GM13977 (cell line): ENCODE measurements at regions not wholly inside any gene's neighbourhood (a gene's known extent, or its start where the extent isn't known, plus 50 kb on each side); places are given as distances from the start of the nearest gene placed in this dataset.

Source experiments
- DNase-seq: peaks from one replicate; pipeline ENCODE4 v3.0.0; 2012; ENCODE audit warnings: low spot score
- CTCF ChIP-seq: IDR thresholded peaks from 2 replicates; pipeline ENCODE4 v1.5.1; 2012; ENCODE audit warnings: mild to moderate bottlenecking, control low read depth; ENCODE audit not compliant: insufficient read depth; ENCODE audit errors: extremely low read depth, missing control alignments
- in situ Hi-C: fragments of 300-500 bp; cut with MboI; formaldehyde crosslinking; loops from one replicate; pipeline ENCODE4 v1.12.0; 2022; ENCODE audit warnings: low sequenced_read_pairs, low pct_unique_long_range_greater_than_20kb, mixed read lengths, inconsistent platforms; ENCODE audit not compliant: unreplicated experiment

- in situ Hi-C loops: no loop called here
- no peak for DNase-seq
- TF ChIP-seq CTCF: no peak
These were observed 159.8 kb downstream of the ADAMTS15 start for GRCh38 chr11:130608287-130608686.

GRCh38 chr11:130609121-130610035, 160.9 kb downstream of the ADAMTS15 start:
- no peak for TF ChIP-seq CTCF
- no peak for DNase-seq
- in situ Hi-C loops: no loop called here

GRCh38 chr11:130611791-130612251, 163.4 kb downstream of the ADAMTS15 start:
- no peak for TF ChIP-seq CTCF
- in situ Hi-C loops: no loop called here
- DNase-seq: no peak

- TF ChIP-seq CTCF: no peak
- no peak for DNase-seq
- in situ Hi-C loops: no loop called here
These were observed 163.9 kb downstream of the ADAMTS15 start for GRCh38 chr11:130612291-130612851.

GRCh38 chr11:130613396-130613795, 165.0 kb downstream of the ADAMTS15 start:
- in situ Hi-C loops: no loop called here
- DNase-seq: no peak
- TF ChIP-seq CTCF: no peak

- in situ Hi-C loops: no loop called here
- TF ChIP-seq CTCF: no peak
- no peak for DNase-seq
These were observed 166.1 kb downstream of the ADAMTS15 start for GRCh38 chr11:130614591-130614990.
